GM23338 (cell line): ENCODE measurements at regions not wholly inside any gene's neighbourhood (a gene's known extent, or its start where the extent isn't known, plus 50 kb on each side); places are given as distances from the start of the nearest gene placed in this dataset.

Experiments used
- ATAC-seq: fragments of 200-7000 bp; cut with Tn5 transposase; 3 replicates; pipeline ENCODE4 v1.9.1; 2020
- DNase-seq: peaks from one replicate; pipeline ENCODE4 v3.0.0-alpha.2; 2015; ENCODE audit warnings: low spot score
- H2AFZ ChIP-seq: fragments of 200-600 bp; sonication (generic); 2 replicates; pipeline ENCODE4 v1.8.0; 2016; ENCODE audit warnings: antibody characterized with exemption, mild to moderate bottlenecking, moderate library complexity
- H3F3A ChIP-seq: fragments of 200-600 bp; sonication (generic); replicated peaks from 2 replicates; pipeline ENCODE4 v1.8.0; 2017; ENCODE audit warnings: antibody characterized with exemption, mixed run types, low read depth
- H3K27ac ChIP-seq: fragments of 200-600 bp; sonication (generic); 2 replicates; pipeline ENCODE4 v1.6.1; 2016; ENCODE audit warnings: low read depth
- H3K27me3 ChIP-seq: fragments of 200-600 bp; sonication (generic); 2 replicates; pipeline ENCODE4 v1.8.0; 2016; ENCODE audit warnings: mild to moderate bottlenecking, mixed run types, moderate library complexity; ENCODE audit not compliant: insufficient read depth
- H3K36me3 ChIP-seq: fragments of 200-600 bp; sonication (generic); 2 replicates; pipeline ENCODE4 v1.8.0; 2016; ENCODE audit warnings: mild to moderate bottlenecking; ENCODE audit not compliant: insufficient read depth
- H3K4me1 ChIP-seq: fragments of 200-600 bp; sonication (generic); 2 replicates; pipeline ENCODE4 v1.8.0; 2016; ENCODE audit warnings: mild to moderate bottlenecking, moderate library complexity; ENCODE audit not compliant: insufficient read depth
- H3K4me2 ChIP-seq: fragments of 200-600 bp; sonication (generic); 2 replicates; pipeline ENCODE4 v1.7.1; 2017; ENCODE audit warnings: mixed run types
- H3K4me3 ChIP-seq: fragments of 200-600 bp; sonication (generic); 2 replicates; pipeline ENCODE4 v1.6.1; 2016; ENCODE audit warnings: mixed run types
- H3K79me2 ChIP-seq: fragments of 200-600 bp; sonication (generic); replicated peaks from 2 replicates; pipeline ENCODE4 v1.8.0; 2017; ENCODE audit warnings: mild to moderate bottlenecking; ENCODE audit not compliant: insufficient read depth
- H3K9me2 ChIP-seq: fragments of 200-600 bp; sonication (generic); 2 replicates; pipeline ENCODE4 v1.8.0; 2017; ENCODE audit not compliant: insufficient read depth
- H4K20me1 ChIP-seq: fragments of 200-600 bp; sonication (generic); replicated peaks from 2 replicates; pipeline ENCODE4 v1.8.0; 2017; ENCODE audit warnings: mild to moderate bottlenecking; ENCODE audit not compliant: insufficient read depth
- H3K27ac Mint-ChIP-seq: 2 replicates; pipeline ENCODE4 v1.8.0; 2020; ENCODE audit warnings: inconsistent platforms, mild to moderate bottlenecking, moderate library complexity, mixed read lengths
- H3K27me3 Mint-ChIP-seq: 3 replicates; pipeline ENCODE4 v1.8.0; 2022; ENCODE audit warnings: low read depth, mild to moderate bottlenecking, moderate library complexity, mixed read lengths, inconsistent platforms; ENCODE audit not compliant: insufficient read depth, poor library complexity
- H3K36me3 Mint-ChIP-seq: 3 replicates; pipeline ENCODE4 v1.8.0; 2021; ENCODE audit warnings: low read depth, mild to moderate bottlenecking, inconsistent platforms, moderate library complexity, mixed read lengths
- H3K4me1 Mint-ChIP-seq: 3 replicates; pipeline ENCODE4 v1.8.0; 2020; ENCODE audit warnings: mild to moderate bottlenecking, inconsistent platforms, mixed read lengths
- H3K4me3 Mint-ChIP-seq: 3 replicates; pipeline ENCODE4 v1.8.0; 2021; ENCODE audit warnings: moderate library complexity, mild to moderate bottlenecking, inconsistent platforms, mixed read lengths
- H3K9me3 Mint-ChIP-seq: 3 replicates; pipeline ENCODE4 v1.8.0; 2020; ENCODE audit warnings: moderate library complexity, mild to moderate bottlenecking, inconsistent platforms, mixed read lengths
- CREB1 ChIP-seq: fragments of 250-450 bp; sonication (Bioruptor Pico); IDR thresholded peaks from 2 replicates; pipeline ENCODE4 v1.5.0; 2020; ENCODE audit warnings: low read depth, mild to moderate bottlenecking, moderate library complexity
- JUNB ChIP-seq: IDR thresholded peaks from one replicate; pipeline ENCODE4 v1.6.1; 2016; ENCODE audit warnings: antibody characterized with exemption; ENCODE audit not compliant: unreplicated experiment
- NANOG ChIP-seq: IDR thresholded peaks from 2 replicates; pipeline ENCODE4 v1.6.1; 2016; ENCODE audit warnings: antibody characterized with exemption, borderline replicate concordance
- POLR2AphosphoS5 ChIP-seq: IDR thresholded peaks from 2 replicates; pipeline ENCODE4 v1.6.1; 2016; ENCODE audit warnings: antibody characterized with exemption, low read depth
- STAT1 ChIP-seq: IDR thresholded peaks from one replicate; pipeline ENCODE4 v1.6.1; 2016; ENCODE audit warnings: antibody characterized with exemption; ENCODE audit not compliant: unreplicated experiment
- ZNF114 ChIP-seq: fragments of 250-450 bp; sonication (Bioruptor Pico); IDR thresholded peaks from 2 replicates; pipeline ENCODE4 v1.5.0; 2020; ENCODE audit warnings: mild to moderate bottlenecking, moderate library complexity
- TF ChIP-seq, protein P1 (sequence below), 2 experiments: fragments of 200-600 bp in 1 of 2; sonication (generic) in 1 of 2; conservative IDR thresholded peaks; 2 replicates each; pipeline versions ENCODE4 v1.5.1 to v1.6.1; 2016 to 2017; ENCODE audit warnings: antibody characterized with exemption in 2 of 2, low read depth in 2 of 2, mild to moderate bottlenecking in 2 of 2, moderate library complexity in 1 of 2
- TF ChIP-seq, protein P2 (sequence below): IDR thresholded peaks from one replicate; pipeline ENCODE4 v1.6.1; 2018; ENCODE audit warnings: antibody characterized with exemption; ENCODE audit not compliant: unreplicated experiment
- TF ChIP-seq, protein P3 (sequence below): IDR thresholded peaks from 2 replicates; pipeline ENCODE4 v1.6.1; 2016; ENCODE audit warnings: antibody characterized with exemption

DNA sequence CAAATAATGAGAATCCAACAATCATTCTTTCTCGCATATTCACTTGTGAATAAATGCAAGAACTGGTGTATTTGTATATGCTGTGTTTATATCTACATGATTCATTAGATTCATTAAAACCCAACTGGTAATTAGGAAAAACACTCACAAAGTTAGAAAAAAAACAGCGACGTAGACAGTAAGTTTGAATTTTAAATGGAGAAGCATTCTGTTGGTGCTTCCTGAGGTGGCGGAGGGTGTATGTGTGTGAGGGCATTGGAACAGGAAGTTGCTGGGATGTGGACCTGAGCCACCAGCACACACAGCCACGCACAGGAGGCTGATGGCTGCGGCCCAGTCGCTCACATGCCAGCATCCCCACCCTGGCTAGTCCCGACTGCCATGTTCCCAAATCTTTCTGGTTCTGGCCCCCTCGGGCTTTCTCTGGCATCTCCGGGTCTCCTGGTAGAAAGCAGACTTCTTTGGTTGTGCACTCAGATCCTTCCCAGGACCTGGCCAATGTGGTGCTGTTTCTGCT lies 121.6 kb upstream of the IRF2BP2 start:
- Mint-ChIP-seq H3K4me1 (peaks cover 25% of the 10 kb centered on the region), H3K27me3 (peaks cover 14% of the 10 kb centered on the region), H3K4me3 (no peak overlapping the region), H3K9me3 (no peaks in the 10 kb centered on the region), H3K27ac (no peak overlapping the region), H3K36me3 (no peaks in the 10 kb centered on the region)
- H3K36me3 ChIP-seq, result no peaks in the 10 kb centered on the region
- H3K9me2 ChIP-seq, result no peaks in the 10 kb centered on the region; the same call in 1 of the 2 replicates
- H3F3A ChIP-seq, result no peaks in the 10 kb centered on the region
- no peak overlapping the region for H3K4me3 ChIP-seq
- no peak for ATAC-seq
- no peak for TF ChIP-seq NANOG
- TF ChIP-seq CREB1 (CRISPR knock-in tag), result no peak
- no peak for TF ChIP-seq JUNB
- no peak for TF ChIP-seq POLR2AphosphoS5
- H3K4me2 ChIP-seq, result no peak overlapping the region
- no peak for DNase-seq
- H3K27ac ChIP-seq, result no peak overlapping the region
- H4K20me1 ChIP-seq, result no peaks in the 10 kb centered on the region
- H3K79me2 ChIP-seq, result no peaks in the 10 kb centered on the region
- H3K4me1 ChIP-seq, result peaks cover 12% of the 10 kb centered on the region
- no peak overlapping the region for H2AFZ ChIP-seq
- no peaks in the 10 kb centered on the region for H3K27me3 ChIP-seq

DNA sequence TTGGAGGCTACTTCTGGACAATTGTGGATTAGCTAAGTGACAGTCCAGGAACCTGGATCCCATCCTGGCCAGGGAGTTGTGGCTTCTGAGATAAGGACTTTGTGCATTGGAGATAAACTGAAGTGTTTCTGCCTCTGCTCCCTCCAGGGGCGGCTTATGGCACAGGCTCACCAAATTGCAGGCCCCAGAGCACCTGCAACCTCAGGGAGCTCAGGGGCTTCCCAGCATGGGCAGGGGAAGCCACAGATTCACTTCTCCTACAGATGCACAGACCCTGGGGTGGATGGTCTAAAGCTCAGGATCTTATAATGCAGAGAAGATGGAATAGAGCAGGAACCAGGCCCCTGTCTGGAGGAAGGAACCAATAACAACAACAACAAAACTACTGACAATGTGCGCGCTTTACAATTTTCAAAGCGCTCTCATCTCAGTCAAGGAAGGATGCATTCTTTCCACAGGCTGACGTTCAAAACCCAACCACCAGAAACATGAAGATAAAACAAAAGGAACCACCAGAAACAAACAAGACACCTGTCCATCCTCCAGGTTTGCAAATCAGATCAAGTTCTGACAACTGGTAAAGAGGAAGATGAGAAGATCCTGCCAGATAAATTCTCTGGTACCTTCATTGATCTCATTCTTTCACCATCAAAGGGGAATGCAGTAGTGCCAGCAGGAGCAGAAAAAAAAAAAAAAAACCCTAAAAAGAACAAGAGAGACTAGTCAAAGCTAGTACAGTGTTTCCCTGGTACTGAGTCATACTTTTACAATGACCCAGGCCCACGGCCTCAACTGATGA lies 121.0 kb upstream of the IRF2BP2 start:
- H3K4me1 Mint-ChIP-seq, result peaks cover 24% of the 10 kb centered on the region
- ATAC-seq, result no peak
- H3K79me2 ChIP-seq, result no peaks in the 10 kb centered on the region
- TF ChIP-seq, protein P1, sequence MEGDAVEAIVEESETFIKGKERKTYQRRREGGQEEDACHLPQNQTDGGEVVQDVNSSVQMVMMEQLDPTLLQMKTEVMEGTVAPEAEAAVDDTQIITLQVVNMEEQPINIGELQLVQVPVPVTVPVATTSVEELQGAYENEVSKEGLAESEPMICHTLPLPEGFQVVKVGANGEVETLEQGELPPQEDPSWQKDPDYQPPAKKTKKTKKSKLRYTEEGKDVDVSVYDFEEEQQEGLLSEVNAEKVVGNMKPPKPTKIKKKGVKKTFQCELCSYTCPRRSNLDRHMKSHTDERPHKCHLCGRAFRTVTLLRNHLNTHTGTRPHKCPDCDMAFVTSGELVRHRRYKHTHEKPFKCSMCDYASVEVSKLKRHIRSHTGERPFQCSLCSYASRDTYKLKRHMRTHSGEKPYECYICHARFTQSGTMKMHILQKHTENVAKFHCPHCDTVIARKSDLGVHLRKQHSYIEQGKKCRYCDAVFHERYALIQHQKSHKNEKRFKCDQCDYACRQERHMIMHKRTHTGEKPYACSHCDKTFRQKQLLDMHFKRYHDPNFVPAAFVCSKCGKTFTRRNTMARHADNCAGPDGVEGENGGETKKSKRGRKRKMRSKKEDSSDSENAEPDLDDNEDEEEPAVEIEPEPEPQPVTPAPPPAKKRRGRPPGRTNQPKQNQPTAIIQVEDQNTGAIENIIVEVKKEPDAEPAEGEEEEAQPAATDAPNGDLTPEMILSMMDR (conservative IDR thresholded peaks at IDR 0.05; ENCODE audit: low read depth in 2 of 2), result no peak
- TF ChIP-seq STAT1 (no peak), POLR2AphosphoS5 (no peak), ZNF114 (CRISPR knock-in tag) (no peak)
- TF ChIP-seq, protein P2, sequence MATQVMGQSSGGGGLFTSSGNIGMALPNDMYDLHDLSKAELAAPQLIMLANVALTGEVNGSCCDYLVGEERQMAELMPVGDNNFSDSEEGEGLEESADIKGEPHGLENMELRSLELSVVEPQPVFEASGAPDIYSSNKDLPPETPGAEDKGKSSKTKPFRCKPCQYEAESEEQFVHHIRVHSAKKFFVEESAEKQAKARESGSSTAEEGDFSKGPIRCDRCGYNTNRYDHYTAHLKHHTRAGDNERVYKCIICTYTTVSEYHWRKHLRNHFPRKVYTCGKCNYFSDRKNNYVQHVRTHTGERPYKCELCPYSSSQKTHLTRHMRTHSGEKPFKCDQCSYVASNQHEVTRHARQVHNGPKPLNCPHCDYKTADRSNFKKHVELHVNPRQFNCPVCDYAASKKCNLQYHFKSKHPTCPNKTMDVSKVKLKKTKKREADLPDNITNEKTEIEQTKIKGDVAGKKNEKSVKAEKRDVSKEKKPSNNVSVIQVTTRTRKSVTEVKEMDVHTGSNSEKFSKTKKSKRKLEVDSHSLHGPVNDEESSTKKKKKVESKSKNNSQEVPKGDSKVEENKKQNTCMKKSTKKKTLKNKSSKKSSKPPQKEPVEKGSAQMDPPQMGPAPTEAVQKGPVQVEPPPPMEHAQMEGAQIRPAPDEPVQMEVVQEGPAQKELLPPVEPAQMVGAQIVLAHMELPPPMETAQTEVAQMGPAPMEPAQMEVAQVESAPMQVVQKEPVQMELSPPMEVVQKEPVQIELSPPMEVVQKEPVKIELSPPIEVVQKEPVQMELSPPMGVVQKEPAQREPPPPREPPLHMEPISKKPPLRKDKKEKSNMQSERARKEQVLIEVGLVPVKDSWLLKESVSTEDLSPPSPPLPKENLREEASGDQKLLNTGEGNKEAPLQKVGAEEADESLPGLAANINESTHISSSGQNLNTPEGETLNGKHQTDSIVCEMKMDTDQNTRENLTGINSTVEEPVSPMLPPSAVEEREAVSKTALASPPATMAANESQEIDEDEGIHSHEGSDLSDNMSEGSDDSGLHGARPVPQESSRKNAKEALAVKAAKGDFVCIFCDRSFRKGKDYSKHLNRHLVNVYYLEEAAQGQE, result no peak
- TF ChIP-seq, protein P3, sequence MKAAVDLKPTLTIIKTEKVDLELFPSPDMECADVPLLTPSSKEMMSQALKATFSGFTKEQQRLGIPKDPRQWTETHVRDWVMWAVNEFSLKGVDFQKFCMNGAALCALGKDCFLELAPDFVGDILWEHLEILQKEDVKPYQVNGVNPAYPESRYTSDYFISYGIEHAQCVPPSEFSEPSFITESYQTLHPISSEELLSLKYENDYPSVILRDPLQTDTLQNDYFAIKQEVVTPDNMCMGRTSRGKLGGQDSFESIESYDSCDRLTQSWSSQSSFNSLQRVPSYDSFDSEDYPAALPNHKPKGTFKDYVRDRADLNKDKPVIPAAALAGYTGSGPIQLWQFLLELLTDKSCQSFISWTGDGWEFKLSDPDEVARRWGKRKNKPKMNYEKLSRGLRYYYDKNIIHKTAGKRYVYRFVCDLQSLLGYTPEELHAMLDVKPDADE, result no peak

More for the DNA sequence above, 121.0 kb upstream of the IRF2BP2 start:
- peaks cover 15% of the 10 kb centered on the region for H3K4me1 ChIP-seq
- Mint-ChIP-seq H3K27me3 (peaks cover 14% of the 10 kb centered on the region), H3K4me3 (no peak overlapping the region), H3K36me3 (no peaks in the 10 kb centered on the region), H3K27ac (no peak overlapping the region), H3K9me3 (no peaks in the 10 kb centered on the region)
- no peaks in the 10 kb centered on the region for H3K27me3 ChIP-seq
- H3K27ac ChIP-seq, result no peak overlapping the region
- H3K36me3 ChIP-seq, result no peaks in the 10 kb centered on the region
- H3K9me2 ChIP-seq, result no peaks in the 10 kb centered on the region; the same call in 1 of the 2 replicates
- no peaks in the 10 kb centered on the region for H4K20me1 ChIP-seq
- no peak overlapping the region for H2AFZ ChIP-seq
- H3F3A ChIP-seq, result no peaks in the 10 kb centered on the region
- no peak for DNase-seq
- H3K4me2 ChIP-seq, result no peak overlapping the region
- H3K4me3 ChIP-seq, result no peak overlapping the region
